HepG2 (cell line): ENCODE measurements at regions not wholly inside any gene's neighbourhood (a gene's known extent, or its start where the extent isn't known, plus 50 kb on each side); places are given as distances from the start of the nearest gene placed in this dataset.

Experiments used
- CHD2 ChIP-seq: IDR thresholded peaks from 2 replicates; pipeline ENCODE4 v1.6.1; 2011; ENCODE audit warnings: low read depth, low read length, improper control_type of control experiment
- HNRNPUL1 ChIP-seq: fragments of 200-400 bp; formaldehyde crosslinking; IDR thresholded peaks from 2 replicates; pipeline ENCODE4 v1.6.1; 2017; ENCODE audit warnings: low read depth, mild to moderate bottlenecking, low read length, moderate library complexity
- NR1H2 ChIP-seq: sonication (generic); formaldehyde crosslinking; IDR thresholded peaks from 2 replicates; pipeline ENCODE4 v1.8.1; 2022; ENCODE audit warnings: low read depth, missing genetic modification reagents, borderline replicate concordance
- PCBP1 ChIP-seq: fragments of 200-400 bp; formaldehyde crosslinking; IDR thresholded peaks from 2 replicates; pipeline ENCODE4 v1.6.1; 2017; ENCODE audit warnings: mild to moderate bottlenecking, low read depth, low read length, borderline replicate concordance
- TCF7 ChIP-seq: sonication (generic); IDR thresholded peaks from 2 replicates; pipeline ENCODE4 v1.6.1; 2016; ENCODE audit warnings: antibody characterized with exemption, low read depth
- TERF1 ChIP-seq: sonication (generic); formaldehyde crosslinking; IDR thresholded peaks from 2 replicates; pipeline ENCODE4 v1.8.0; 2022; ENCODE audit warnings: mild to moderate bottlenecking, missing genetic modification reagents, moderate library complexity
- WIZ ChIP-seq: sonication (generic); formaldehyde crosslinking; IDR thresholded peaks from 2 replicates; pipeline ENCODE4 v1.5.1; 2020; ENCODE audit warnings: mild to moderate bottlenecking, missing genetic modification reagents
- ZNF562 ChIP-seq: sonication (generic); formaldehyde crosslinking; IDR thresholded peaks from 2 replicates; pipeline ENCODE4 v1.8.0; 2022; ENCODE audit warnings: missing genetic modification reagents, borderline replicate concordance
- ZNF790 ChIP-seq: sonication (generic); formaldehyde crosslinking; IDR thresholded peaks from 2 replicates; pipeline ENCODE4 v1.8.0; 2022; ENCODE audit warnings: missing genetic modification reagents, mild to moderate bottlenecking, borderline replicate concordance
- ZNF891 ChIP-seq: sonication (generic); formaldehyde crosslinking; IDR thresholded peaks from 2 replicates; pipeline ENCODE4 v1.5.0; 2020; ENCODE audit warnings: mild to moderate bottlenecking, missing genetic modification reagents
- ZZZ3 ChIP-seq: sonication (generic); formaldehyde crosslinking; IDR thresholded peaks from 2 replicates; pipeline ENCODE4 v1.4.0; 2020; ENCODE audit warnings: missing genetic modification reagents, mild to moderate bottlenecking, borderline replicate concordance
- TF ChIP-seq, protein P1 (sequence below): sonication (generic); formaldehyde crosslinking; IDR thresholded peaks from 2 replicates; pipeline ENCODE4 v1.4.0; 2020; ENCODE audit warnings: missing genetic modification reagents
- TF ChIP-seq, protein P2 (sequence below): IDR thresholded peaks from 2 replicates; pipeline ENCODE4 v1.4.0; 2020; ENCODE audit warnings: mild to moderate bottlenecking, missing genetic modification reagents
- TF ChIP-seq, protein P3 (sequence below): sonication (generic); formaldehyde crosslinking; IDR thresholded peaks from 2 replicates; pipeline ENCODE4 v1.4.0; 2020; ENCODE audit warnings: missing genetic modification reagents

DNA sequence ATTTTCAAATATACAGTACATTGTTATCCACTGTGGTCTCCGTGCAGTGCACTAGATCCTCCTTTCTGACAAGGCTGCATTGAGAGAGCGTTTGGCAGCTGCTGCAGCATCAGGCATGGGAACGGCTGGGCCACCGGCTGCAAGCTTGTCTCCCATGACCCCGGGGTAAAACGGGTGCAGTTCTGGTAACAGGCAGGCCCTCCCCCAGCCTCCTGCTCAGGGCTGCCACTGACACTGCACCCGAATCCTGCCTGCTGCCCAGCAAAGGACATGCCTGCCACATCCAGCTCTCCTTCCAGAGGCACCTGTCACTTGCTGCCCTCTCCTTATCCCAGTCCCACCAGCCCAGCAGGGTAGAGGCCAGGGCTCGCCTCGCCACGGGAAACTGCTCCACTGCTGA is 124.5 kb upstream of the TMEM45B start (continued):
- TF ChIP-seq, protein P1, sequence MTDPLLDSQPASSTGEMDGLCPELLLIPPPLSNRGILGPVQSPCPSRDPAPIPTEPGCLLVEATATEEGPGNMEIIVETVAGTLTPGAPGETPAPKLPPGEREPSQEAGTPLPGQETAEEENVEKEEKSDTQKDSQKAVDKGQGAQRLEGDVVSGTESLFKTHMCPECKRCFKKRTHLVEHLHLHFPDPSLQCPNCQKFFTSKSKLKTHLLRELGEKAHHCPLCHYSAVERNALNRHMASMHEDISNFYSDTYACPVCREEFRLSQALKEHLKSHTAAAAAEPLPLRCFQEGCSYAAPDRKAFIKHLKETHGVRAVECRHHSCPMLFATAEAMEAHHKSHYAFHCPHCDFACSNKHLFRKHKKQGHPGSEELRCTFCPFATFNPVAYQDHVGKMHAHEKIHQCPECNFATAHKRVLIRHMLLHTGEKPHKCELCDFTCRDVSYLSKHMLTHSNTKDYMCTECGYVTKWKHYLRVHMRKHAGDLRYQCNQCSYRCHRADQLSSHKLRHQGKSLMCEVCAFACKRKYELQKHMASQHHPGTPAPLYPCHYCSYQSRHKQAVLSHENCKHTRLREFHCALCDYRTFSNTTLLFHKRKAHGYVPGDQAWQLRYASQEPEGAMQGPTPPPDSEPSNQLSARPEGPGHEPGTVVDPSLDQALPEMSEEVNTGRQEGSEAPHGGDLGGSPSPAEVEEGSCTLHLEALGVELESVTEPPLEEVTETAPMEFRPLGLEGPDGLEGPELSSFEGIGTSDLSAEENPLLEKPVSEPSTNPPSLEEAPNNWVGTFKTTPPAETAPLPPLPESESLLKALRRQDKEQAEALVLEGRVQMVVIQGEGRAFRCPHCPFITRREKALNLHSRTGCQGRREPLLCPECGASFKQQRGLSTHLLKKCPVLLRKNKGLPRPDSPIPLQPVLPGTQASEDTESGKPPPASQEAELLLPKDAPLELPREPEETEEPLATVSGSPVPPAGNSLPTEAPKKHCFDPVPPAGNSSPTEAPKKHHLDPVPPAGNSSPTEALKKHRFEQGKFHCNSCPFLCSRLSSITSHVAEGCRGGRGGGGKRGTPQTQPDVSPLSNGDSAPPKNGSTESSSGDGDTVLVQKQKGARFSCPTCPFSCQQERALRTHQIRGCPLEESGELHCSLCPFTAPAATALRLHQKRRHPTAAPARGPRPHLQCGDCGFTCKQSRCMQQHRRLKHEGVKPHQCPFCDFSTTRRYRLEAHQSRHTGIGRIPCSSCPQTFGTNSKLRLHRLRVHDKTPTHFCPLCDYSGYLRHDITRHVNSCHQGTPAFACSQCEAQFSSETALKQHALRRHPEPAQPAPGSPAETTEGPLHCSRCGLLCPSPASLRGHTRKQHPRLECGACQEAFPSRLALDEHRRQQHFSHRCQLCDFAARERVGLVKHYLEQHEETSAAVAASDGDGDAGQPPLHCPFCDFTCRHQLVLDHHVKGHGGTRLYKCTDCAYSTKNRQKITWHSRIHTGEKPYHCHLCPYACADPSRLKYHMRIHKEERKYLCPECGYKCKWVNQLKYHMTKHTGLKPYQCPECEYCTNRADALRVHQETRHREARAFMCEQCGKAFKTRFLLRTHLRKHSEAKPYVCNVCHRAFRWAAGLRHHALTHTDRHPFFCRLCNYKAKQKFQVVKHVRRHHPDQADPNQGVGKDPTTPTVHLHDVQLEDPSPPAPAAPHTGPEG, result no peak
- TF ChIP-seq, protein P2, sequence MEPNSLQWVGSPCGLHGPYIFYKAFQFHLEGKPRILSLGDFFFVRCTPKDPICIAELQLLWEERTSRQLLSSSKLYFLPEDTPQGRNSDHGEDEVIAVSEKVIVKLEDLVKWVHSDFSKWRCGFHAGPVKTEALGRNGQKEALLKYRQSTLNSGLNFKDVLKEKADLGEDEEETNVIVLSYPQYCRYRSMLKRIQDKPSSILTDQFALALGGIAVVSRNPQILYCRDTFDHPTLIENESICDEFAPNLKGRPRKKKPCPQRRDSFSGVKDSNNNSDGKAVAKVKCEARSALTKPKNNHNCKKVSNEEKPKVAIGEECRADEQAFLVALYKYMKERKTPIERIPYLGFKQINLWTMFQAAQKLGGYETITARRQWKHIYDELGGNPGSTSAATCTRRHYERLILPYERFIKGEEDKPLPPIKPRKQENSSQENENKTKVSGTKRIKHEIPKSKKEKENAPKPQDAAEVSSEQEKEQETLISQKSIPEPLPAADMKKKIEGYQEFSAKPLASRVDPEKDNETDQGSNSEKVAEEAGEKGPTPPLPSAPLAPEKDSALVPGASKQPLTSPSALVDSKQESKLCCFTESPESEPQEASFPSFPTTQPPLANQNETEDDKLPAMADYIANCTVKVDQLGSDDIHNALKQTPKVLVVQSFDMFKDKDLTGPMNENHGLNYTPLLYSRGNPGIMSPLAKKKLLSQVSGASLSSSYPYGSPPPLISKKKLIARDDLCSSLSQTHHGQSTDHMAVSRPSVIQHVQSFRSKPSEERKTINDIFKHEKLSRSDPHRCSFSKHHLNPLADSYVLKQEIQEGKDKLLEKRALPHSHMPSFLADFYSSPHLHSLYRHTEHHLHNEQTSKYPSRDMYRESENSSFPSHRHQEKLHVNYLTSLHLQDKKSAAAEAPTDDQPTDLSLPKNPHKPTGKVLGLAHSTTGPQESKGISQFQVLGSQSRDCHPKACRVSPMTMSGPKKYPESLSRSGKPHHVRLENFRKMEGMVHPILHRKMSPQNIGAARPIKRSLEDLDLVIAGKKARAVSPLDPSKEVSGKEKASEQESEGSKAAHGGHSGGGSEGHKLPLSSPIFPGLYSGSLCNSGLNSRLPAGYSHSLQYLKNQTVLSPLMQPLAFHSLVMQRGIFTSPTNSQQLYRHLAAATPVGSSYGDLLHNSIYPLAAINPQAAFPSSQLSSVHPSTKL (CRISPR knock-in tag), result no peak
- TF ChIP-seq NR1H2 (CRISPR knock-in tag) (no peak), ZZZ3 (CRISPR knock-in tag) (no peak), HNRNPUL1 (no peak), ZNF562 (CRISPR knock-in tag) (no peak), PCBP1 (no peak), WIZ (CRISPR knock-in tag) (no peak), TCF7 (no peak), CHD2 (no peak), ZNF790 (CRISPR knock-in tag) (no peak), TERF1 (no peak), ZNF891 (CRISPR knock-in tag) (no peak)
- TF ChIP-seq, protein P3, sequence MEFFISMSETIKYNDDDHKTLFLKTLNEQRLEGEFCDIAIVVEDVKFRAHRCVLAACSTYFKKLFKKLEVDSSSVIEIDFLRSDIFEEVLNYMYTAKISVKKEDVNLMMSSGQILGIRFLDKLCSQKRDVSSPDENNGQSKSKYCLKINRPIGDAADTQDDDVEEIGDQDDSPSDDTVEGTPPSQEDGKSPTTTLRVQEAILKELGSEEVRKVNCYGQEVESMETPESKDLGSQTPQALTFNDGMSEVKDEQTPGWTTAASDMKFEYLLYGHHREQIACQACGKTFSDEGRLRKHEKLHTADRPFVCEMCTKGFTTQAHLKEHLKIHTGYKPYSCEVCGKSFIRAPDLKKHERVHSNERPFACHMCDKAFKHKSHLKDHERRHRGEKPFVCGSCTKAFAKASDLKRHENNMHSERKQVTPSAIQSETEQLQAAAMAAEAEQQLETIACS, result no peak
- TF ChIP-seq, all 625 proteins: peak for 0
